BE2C (cell line): ENCODE measurements at regions not wholly inside any gene's neighbourhood (a gene's known extent, or its start where the extent isn't known, plus 50 kb on each side); places are given as distances from the start of the nearest gene placed in this dataset.

Source experiments
- DNase-seq: peaks from one replicate; pipeline ENCODE4 v3.0.0-alpha.2; 2020
- H3K27me3 ChIP-seq: fragments of 250-450 bp; sonication (Bioruptor Pico); 2 replicates; pipeline ENCODE4 v1.5.1; 2020; ENCODE audit warnings: mild to moderate bottlenecking
- H3K36me3 ChIP-seq: fragments of 250-450 bp; sonication (Bioruptor Pico); 2 replicates; pipeline ENCODE4 v1.5.1; 2020; ENCODE audit warnings: mild to moderate bottlenecking
- H3K4me1 ChIP-seq: fragments of 250-450 bp; sonication (Bioruptor Pico); 2 replicates; pipeline ENCODE4 v1.5.1; 2020
- H3K4me3 ChIP-seq: 2 replicates; pipeline ENCODE4 v1.5.1; 2011; ENCODE audit warnings: low read depth, low read length
- H3K9me3 ChIP-seq: fragments of 250-450 bp; sonication (Bioruptor Pico); 2 replicates; pipeline ENCODE4 v1.5.1; 2020
- CTCF ChIP-seq: IDR thresholded peaks from 2 replicates; pipeline ENCODE4 v1.5.1; 2012; ENCODE audit warnings: mild to moderate bottlenecking, low read depth, low read length

- no peak for TF ChIP-seq CTCF
- no peak overlapping the region for H3K4me3 ChIP-seq
- H3K27me3 ChIP-seq: no peaks in the 10 kb centered on the region
- H3K36me3 ChIP-seq: no peaks in the 10 kb centered on the region
- H3K4me1 ChIP-seq: no peaks in the 10 kb centered on the region
- no peak for DNase-seq
- H3K9me3 ChIP-seq: no peaks in the 10 kb centered on the region
Measured at GRCh38 chr18:37861981-37862380, 296.4 kb upstream of the CELF4 start.

- no peak for TF ChIP-seq CTCF
- Histone ChIP-seq H3K9me3 (no peaks in the 10 kb centered on the region), H3K36me3 (no peaks in the 10 kb centered on the region), H3K27me3 (no peaks in the 10 kb centered on the region), H3K4me3 (no peak overlapping the region), H3K4me1 (no peaks in the 10 kb centered on the region)
- DNase-seq: no peak
Measured at GRCh38 chr18:37854396-37854795, 288.8 kb upstream of the CELF4 start.

- Histone ChIP-seq H3K9me3 (no peaks in the 10 kb centered on the region), H3K4me1 (no peaks in the 10 kb centered on the region), H3K27me3 (no peaks in the 10 kb centered on the region), H3K4me3 (no peak overlapping the region), H3K36me3 (no peaks in the 10 kb centered on the region)
- no peak for DNase-seq
- no peak for TF ChIP-seq CTCF
Measured at GRCh38 chr18:37853706-37854105, 288.1 kb upstream of the CELF4 start.

GRCh38 chr18:37852464-37852863 is 286.9 kb upstream of the CELF4 start:
- H3K9me3 ChIP-seq: no peaks in the 10 kb centered on the region
- no peak for TF ChIP-seq CTCF
- H3K4me1 ChIP-seq: no peaks in the 10 kb centered on the region
- no peak for DNase-seq
- H3K27me3 ChIP-seq: no peaks in the 10 kb centered on the region
- H3K36me3 ChIP-seq: no peaks in the 10 kb centered on the region
- H3K4me3 ChIP-seq: no peak overlapping the region

- DNase-seq: no peak
- H3K27me3 ChIP-seq: no peaks in the 10 kb centered on the region
- no peak overlapping the region for H3K4me3 ChIP-seq
- TF ChIP-seq CTCF: no peak
- no peaks in the 10 kb centered on the region for H3K36me3 ChIP-seq
- no peaks in the 10 kb centered on the region for H3K9me3 ChIP-seq
- no peaks in the 10 kb centered on the region for H3K4me1 ChIP-seq
Measured at GRCh38 chr18:37847544-37847943, 281.9 kb upstream of the CELF4 start.

- Histone ChIP-seq H3K4me1 (no peaks in the 10 kb centered on the region), H3K36me3 (no peaks in the 10 kb centered on the region), H3K4me3 (no peak overlapping the region), H3K9me3 (no peaks in the 10 kb centered on the region), H3K27me3 (no peaks in the 10 kb centered on the region)
- DNase-seq: no peak
- no peak for TF ChIP-seq CTCF
Measured at GRCh38 chr18:37846996-37847395, 281.4 kb upstream of the CELF4 start.
